D721Med (cell line): ENCODE measurements at regions not wholly inside any gene's neighbourhood (a gene's known extent, or its start where the extent isn't known, plus 50 kb on each side); places are given as distances from the start of the nearest gene placed in this dataset.

Experiments used
- DNase-seq: peaks from one replicate; pipeline ENCODE4 v3.0.0; 2011; ENCODE audit warnings: low spot score; ENCODE audit not compliant: insufficient read length
- FAIRE-seq: peaks from 2 replicates; lab custom pipeline; 2011; peaks lifted over from hg19 to GRCh38; lab: Jason Lieb, UNC
- CTCF ChIP-seq: IDR thresholded peaks from 2 replicates; pipeline ENCODE4 v1.5.1; 2012; ENCODE audit warnings: mild to moderate bottlenecking, control low read depth; ENCODE audit not compliant: insufficient read depth; ENCODE audit errors: missing control alignments

GRCh38 chr5:142486581-142486980 is 161.8 kb upstream of the SPRY4 start:
- DNase-seq (no peak), FAIRE-seq (no peak)
- TF ChIP-seq CTCF, result no peak

DNA sequence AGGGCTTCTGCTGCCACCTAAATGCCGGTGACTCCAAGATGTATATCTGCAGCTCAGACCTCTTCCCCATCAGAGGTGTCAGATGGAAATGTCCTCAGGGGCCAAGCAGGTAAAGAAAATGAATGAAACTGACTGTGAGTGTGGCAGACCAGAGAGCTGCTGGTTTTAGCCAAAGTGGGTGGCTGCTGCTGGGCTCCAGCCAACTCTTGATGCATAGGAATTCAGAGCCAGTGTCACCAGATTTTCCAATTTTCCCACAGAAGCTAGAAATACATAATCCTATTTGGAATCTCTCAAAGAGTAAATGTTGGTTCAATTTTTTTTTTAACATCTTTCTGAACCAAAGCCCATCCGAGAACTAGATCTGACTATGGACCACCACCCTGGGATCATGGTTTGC is 161.2 kb upstream of the SPRY4 start:
- no peak for TF ChIP-seq CTCF
- FAIRE-seq (no peak), DNase-seq (no peak)

GRCh38 chr5:142484821-142485387 is 160.1 kb upstream of the SPRY4 start:
- no peak for FAIRE-seq
- TF ChIP-seq CTCF, result no peak
- DNase-seq, result no peak

GRCh38 chr5:142482207-142482606 is 157.4 kb upstream of the SPRY4 start:
- FAIRE-seq (no peak), DNase-seq (no peak)
- no peak for TF ChIP-seq CTCF

DNA sequence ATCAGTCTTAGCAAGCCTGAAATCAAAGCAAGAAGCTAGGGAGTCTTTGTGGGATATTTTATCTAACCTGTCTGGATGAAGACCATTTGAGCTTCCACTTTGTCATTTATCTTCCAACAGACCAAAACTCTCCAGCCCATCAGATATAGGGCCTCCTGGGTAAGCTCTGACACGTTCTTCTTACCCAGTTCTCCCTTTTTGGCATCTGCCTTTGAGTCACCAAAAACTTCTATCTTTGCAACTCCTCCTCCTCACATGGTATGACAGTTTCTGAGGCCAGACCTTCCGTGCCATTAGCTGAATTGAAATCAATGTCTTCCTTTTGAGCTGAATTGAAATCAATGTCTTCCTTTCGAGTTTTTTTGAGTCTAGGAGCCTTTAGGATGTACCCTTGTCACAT is 156.6 kb upstream of the SPRY4 start:
- no peak for FAIRE-seq
- TF ChIP-seq CTCF, result no peak
- DNase-seq, result no peak

GRCh38 chr5:142479854-142480519 is 155.2 kb upstream of the SPRY4 start:
- DNase-seq, result no peak
- FAIRE-seq, result no peak
- no peak for TF ChIP-seq CTCF

- no peak for FAIRE-seq
- no peak for DNase-seq
- TF ChIP-seq CTCF, result no peak
Observed at GRCh38 chr5:142479150-142479549, 154.3 kb upstream of the SPRY4 start.
